22Rv1 (cell line): ENCODE measurements at regions not wholly inside any gene's neighbourhood (a gene's known extent, or its start where the extent isn't known, plus 50 kb on each side); places are given as distances from the start of the nearest gene placed in this dataset.

Experiments
- ZFX ChIP-seq: fragments of 450-650 bp; IDR thresholded peaks from 2 replicates; pipeline ENCODE4 v1.6.1; 2017; ENCODE audit warnings: antibody characterized with exemption, borderline replicate concordance
- TF ChIP-seq, protein P1 (sequence below): fragments of 450-650 bp; IDR thresholded peaks from 2 replicates; pipeline ENCODE4 v1.5.1; 2017; ENCODE audit warnings: mild to moderate bottlenecking

DNA sequence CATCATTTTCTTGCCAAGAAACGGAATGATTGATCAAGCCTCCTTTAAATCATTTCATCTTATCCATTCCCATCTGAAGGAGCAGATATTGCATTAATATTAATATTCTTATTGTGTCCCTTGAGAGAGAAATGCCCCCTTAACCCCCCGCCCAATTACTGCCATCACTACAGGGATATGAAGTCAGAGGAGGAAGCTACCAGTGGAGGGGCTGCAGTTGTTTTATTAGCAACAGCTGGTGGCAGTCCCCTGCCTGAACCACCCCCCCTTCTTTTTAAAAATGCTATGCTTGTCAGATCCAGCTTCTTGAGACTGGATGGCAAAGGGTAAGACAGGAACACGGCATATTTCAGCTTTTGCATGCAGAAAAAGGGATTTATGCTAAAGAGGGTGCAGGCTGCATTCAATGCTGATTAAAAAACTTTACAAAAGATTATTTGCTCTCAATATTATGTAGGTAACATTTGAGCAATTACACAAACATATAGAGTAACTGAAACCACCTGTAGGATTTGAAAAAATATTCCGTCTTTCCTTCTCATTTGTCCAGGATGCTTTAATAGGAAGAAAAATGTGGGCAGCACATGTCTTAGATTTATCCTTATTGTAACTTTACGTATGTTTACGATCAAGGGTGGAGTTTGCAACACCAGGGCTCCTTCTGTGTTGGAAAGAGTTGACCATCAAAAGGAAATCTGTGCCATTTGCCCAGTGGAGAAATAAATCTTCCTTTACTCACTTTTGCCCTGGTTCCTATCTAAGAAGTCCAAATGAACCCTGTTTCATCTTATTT is 77.7 kb downstream of the ZBTB18 start:
- TF ChIP-seq, protein P1, sequence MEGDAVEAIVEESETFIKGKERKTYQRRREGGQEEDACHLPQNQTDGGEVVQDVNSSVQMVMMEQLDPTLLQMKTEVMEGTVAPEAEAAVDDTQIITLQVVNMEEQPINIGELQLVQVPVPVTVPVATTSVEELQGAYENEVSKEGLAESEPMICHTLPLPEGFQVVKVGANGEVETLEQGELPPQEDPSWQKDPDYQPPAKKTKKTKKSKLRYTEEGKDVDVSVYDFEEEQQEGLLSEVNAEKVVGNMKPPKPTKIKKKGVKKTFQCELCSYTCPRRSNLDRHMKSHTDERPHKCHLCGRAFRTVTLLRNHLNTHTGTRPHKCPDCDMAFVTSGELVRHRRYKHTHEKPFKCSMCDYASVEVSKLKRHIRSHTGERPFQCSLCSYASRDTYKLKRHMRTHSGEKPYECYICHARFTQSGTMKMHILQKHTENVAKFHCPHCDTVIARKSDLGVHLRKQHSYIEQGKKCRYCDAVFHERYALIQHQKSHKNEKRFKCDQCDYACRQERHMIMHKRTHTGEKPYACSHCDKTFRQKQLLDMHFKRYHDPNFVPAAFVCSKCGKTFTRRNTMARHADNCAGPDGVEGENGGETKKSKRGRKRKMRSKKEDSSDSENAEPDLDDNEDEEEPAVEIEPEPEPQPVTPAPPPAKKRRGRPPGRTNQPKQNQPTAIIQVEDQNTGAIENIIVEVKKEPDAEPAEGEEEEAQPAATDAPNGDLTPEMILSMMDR: no peak
- no peak for TF ChIP-seq ZFX
